ENCODE measurements at regions not wholly inside any gene's neighbourhood (a gene's known extent, or its start where the extent isn't known, plus 50 kb on each side); places are given as distances from the start of the nearest gene placed in this dataset.
"Not testable (repeated sequence)": the region's sequence is repeated elsewhere in the genome, so short reads cannot be mapped to it uniquely, and the experiment has no call there.

DNA sequence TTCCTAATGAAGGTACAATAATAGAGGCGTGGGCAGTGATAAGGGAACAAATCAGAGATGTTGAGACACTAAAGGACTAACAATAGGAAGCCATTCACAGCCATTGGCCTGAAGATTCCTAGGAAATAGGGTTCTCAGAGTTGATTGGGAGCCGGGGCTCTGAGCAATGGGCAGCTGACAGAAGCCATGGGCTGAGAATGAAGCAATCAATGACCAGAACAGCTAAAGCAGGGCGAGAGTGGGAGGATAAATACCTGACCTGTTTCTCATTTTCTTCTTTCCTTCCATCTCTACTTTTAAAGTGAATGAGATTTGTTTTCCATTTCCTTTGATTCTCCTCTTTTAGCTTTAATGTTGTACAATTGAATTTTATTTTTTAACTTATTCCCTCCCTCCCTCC lies 774.7 kb upstream of the ADGRL4 start:
- DNase-seq, result no peak

GRCh38 chr1:79777481-79778219 lies 771.1 kb upstream of the ADGRL4 start:
- DNase-seq, result no peak

- DNase-seq, result no peak
Observed at GRCh38 chr1:79775402-79775801, 768.9 kb upstream of the ADGRL4 start.

- DNase-seq, result no peak
Observed at GRCh38 chr1:79773385-79773784, 766.9 kb upstream of the ADGRL4 start.

DNA sequence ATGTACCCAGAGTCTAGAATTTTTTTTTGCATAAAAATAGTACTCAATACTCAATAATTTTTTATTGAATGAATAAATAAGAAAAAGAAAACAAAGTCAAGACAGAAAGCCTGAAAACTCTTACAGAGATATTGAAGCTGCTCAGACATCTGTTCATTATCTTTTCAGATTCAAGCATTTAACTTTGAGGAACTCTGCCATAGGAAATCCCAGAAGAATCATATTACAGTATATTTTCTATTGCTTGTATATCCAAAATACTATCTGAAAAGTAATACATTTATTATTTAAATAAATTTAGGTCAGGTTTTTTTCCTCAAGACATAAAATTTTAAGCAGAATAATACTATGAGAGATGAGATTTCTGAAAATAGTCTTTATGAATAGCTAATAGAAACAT lies 755.9 kb upstream of the ADGRL4 start:
- no peak for DNase-seq

GRCh38 chr1:79760531-79760930 lies 754.0 kb upstream of the ADGRL4 start:
- peak in 1 of 2 experiments; percentile 86 for DNase-seq

DNA sequence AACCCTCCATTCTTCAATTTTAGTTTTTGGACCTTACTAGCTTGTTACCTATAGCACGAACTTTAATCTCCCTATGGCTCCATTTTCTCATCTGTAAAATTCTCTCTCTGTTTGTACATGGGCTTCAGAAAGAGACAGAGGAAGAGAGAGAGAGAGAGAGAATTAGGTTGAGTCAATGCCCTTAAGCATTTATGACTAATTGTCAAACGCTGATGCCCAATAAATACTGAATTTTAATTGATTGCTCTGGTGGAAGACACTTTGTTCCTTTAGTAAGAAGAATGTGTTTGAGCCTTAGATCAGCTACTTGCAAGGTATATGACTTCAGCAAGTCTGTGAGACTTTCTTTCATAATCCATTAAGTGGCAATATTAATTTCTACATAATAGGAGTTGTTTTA lies 743.1 kb upstream of the ADGRL4 start:
- DNase-seq, result no peak

DNA sequence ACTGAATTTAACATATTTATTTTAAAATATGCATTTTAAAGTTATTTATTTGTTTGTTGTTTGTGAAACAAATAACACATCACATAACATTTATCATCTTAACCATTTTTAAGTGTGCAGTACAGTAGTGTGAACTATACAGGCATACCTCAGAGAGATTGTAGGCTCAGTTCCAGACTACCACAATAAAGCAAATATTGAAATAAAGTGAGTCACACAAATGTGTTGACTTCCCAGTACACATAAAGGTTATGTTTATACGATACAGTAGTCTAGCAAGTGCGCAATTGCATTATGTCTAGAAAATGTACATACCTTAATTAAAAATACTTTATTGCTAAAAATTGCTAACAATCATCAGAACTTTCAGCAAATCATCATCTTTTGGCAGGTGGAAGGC lies 739.4 kb upstream of the ADGRL4 start:
- DNase-seq, result no peak

GRCh38 chr1:79744746-79745145 lies 738.2 kb upstream of the ADGRL4 start:
- no peak for DNase-seq

DNA sequence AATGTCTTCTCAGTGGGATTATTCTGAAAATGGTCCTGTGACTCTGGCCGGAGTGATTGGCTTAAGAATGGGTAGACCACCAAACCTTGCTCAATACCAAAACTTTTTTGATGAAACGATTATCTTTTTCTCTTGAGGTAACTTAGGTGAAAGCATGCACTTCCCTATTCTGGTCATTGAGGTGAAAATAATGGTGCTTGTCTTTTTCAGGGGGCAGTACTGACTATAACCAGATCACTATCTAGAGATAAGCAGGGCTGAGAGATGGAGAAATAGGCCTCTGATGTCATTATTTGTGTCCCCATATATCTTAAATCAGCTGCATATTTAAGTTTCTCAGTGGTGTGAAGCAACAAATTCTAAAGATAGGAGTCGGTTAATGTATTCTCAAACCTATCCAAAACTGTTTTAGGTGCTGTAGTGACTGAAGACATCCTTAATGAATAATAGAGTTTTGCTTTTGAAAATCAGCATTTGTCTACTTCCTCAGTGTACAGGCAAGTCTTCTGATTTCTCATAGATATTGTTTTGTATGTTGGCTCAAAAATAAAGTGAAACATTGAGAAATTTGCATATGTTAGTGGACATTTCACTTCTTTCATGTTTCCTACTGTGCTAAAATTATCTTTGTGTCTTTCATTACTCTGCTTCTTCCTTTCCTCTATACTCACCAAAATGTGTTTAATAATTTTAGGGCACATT lies 735.3 kb upstream of the ADGRL4 start:
- DNase-seq, result no peak

GRCh38 chr1:79738101-79738500 lies 731.6 kb upstream of the ADGRL4 start:
- no peak for DNase-seq

GRCh38 chr1:79737193-79737592 lies 730.7 kb upstream of the ADGRL4 start:
- DNase-seq, result no peak

DNA sequence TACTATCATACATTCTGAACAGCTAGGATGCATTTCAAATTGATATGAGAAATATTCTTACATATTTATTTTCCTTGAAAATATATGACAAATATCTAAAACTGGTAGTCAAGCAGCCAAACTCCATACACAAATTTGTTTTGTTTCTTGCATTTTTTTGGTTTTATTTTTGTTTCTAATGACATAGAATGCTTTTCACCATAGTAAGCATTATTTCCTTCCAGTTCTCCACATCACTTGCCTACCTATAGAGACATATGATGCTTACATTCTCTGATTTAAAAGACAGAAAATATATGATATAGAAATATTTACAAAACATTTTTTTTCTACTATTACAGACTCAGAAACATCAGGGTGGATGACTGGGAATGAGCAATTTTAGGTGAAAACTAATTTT lies 726.4 kb upstream of the ADGRL4 start:
- no peak for DNase-seq

DNA sequence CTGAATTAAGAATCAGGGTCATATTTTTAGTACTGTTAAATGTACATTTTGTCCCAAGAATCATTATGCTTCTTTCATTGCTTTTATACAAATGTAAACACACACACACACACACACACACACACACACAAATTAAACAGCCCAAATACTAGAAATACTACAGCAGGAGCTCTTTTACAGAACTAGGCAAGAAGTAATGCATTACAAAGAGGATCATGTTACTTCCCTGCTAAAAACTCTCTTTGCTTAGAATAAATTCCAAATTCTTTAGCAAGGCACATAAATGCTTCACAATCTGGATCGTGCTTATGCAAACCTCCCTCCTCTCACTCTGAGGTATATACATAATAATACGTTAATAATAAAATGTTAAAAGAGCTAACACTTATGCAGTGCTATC lies 720.4 kb upstream of the ADGRL4 start:
- DNase-seq, result peak in 1 of 2 experiments; percentile 7

- peak in 1 of 2 experiments; percentile 43 for DNase-seq
Observed at GRCh38 chr1:79726321-79726720, 719.8 kb upstream of the ADGRL4 start.

- peak in 1 of 2 experiments; percentile 23 for DNase-seq
Observed at GRCh38 chr1:79716447-79716846, 709.9 kb upstream of the ADGRL4 start.

DNA sequence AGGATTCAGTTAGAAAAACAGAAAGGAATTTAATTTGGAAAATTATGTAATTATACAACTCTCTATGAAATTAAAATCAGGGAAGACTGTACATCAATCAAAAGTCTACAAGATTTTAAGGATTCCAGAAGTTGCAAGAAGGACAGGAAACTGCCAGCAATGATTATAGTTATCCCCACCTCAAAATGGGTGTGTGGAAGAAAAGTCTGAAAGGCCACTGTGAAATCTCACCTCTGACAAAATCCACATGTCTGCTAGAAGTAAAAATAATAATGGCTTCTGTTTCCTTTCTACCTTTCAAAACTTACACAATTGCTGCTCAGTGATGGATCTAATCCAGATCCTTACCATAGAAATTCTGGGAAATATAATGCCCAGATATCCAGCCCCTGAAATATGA lies 708.1 kb upstream of the ADGRL4 start:
- DNase-seq, result no peak

DNA sequence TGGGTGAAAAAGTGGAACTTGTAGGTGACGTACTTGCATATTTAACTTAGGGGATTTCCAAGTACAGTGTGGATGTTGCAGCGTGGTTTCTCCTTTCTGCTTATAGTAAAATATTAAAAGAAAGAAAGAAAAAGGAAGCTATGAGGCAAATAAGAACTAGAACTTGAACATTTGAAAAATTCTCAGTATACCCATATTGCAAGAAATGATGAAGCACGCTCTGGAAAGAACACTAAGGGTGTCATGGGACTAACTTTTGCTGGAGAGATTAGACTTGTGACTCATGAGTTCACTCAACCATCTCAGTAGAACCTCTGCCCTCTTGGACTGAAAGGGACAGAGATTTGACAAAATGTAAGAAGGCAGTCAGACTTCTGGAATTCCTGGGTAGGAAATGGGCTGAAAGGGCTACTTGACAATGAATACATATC lies 704.5 kb upstream of the ADGRL4 start:
- DNase-seq, result no peak

- DNase-seq, result no peak
Observed at GRCh38 chr1:79708646-79709265, 702.2 kb upstream of the ADGRL4 start.

DNA sequence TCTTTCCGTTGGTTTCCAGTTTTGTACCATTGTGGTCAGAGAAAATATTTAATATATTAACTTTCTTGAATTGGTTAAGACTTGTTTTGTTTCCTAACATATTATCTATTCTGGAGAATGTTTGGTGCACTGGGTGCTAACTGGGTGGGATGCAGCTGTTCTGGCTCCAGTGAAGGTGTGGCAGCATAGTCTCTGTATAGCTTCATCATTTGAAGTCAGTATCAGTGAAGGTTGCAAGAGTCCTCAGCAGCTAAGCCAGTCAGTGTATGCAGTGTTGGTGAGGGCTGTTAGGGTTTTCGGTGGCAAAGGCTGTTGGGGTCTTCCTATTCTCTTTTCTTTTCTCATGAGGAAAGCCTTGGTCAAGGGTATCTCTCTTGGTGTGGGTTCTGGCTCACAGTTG lies 698.7 kb upstream of the ADGRL4 start:
- no peak for DNase-seq

GRCh38 chr1:79704067-79704466 lies 697.5 kb upstream of the ADGRL4 start:
- DNase-seq, result no peak

- not testable (repeated sequence) for DNase-seq
Observed at GRCh38 chr1:79702336-79702999, 695.9 kb upstream of the ADGRL4 start.

DNA sequence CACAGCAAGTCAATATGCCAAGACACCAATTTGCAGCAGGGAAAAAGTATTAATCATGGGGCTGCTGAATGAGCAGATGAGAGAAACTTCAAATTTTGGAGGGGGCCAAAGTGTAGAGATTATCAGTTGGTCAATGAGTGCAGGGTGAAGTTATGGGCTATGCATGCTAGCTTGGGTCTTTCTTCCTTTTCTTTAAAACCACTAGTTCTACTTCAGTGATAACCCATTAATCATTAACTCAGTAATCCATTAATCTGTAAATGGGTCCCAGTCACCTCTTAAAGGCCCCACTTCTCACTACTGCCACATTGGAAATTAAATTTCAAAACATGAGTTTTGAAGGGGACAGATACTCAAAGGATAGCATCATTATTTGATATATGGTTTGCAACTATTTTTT lies 688.6 kb upstream of the ADGRL4 start:
- no peak for DNase-seq

GRCh38 chr1:79694241-79694640 lies 687.7 kb upstream of the ADGRL4 start:
- DNase-seq, result no peak
